HG02884 (cell line): ENCODE measurements at regions not wholly inside any gene's neighbourhood (a gene's known extent, or its start where the extent isn't known, plus 50 kb on each side); places are given as distances from the start of the nearest gene placed in this dataset.
"Not testable (repeated sequence)": the region's sequence is repeated elsewhere in the genome, so short reads cannot be mapped to it uniquely, and the experiment has no call there.

Experiments
- ATAC-seq: cut with Tn5 transposase; IDR thresholded peaks from one replicate; pipeline ENCODE4 v1.9.1; 2021; ENCODE audit warnings: mild to moderate bottlenecking, moderate library complexity; ENCODE audit not compliant: unreplicated experiment

DNA sequence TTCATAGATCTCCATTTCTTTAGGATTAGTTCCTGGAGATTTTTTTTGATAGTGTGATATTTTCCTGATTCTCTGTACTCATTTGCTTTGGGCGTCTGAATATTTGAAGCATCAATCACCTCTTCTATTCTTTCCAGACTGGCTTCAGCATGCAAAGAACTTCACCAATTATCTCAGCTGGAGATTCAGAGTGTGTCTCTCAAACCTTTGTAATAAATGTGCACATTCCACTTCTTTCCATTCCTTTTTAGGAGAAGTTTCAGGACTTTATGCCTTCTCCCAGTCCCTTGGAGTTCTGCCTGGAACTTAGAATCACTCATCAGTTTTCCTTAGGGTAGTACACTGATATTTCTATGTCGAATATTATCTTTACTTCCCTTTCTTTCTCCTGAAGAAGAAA, 334.8 kb downstream of the TEX13C start:
- ATAC-seq: no peak

DNA sequence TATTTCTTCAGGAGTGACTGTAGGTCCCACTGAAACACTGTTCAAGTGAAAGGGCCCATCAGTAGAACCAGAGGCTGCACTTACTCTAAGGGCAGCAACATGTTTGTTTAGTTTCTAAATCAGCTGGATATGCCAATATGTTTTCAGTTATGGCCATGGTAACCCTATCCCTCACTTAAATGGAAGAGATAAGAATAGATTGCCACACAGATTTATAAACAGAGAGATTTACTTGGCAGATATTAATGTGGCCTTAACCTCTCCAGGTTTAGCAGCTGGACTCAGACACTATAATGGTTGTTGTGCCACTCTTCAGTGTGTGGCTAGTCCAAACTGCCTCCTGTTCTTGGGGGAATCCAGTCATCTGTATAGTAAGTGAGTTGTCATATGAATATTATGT, 354.1 kb downstream of the TEX13C start:
- ATAC-seq: no peak

DNA sequence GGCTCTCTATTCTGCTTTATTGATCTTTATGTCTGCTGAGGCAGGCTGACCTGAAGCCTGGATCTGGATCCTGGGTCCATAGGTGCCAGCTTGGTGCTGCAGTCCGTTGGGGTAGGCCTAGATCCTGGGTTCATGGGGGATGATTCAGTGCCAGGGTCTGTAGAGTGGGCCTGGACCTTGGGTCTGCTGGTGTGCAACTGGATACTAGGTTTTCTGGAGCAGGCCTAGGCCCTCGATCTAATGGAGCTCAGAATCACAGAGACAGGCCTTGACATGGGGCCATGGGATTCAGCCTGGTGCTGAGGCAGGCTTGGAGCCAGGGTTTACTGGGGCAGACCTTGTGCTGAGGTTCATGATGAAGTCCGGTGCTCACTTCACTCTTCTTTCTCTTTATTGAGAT, 358.6 kb downstream of the TEX13C start:
- no peak for ATAC-seq

DNA sequence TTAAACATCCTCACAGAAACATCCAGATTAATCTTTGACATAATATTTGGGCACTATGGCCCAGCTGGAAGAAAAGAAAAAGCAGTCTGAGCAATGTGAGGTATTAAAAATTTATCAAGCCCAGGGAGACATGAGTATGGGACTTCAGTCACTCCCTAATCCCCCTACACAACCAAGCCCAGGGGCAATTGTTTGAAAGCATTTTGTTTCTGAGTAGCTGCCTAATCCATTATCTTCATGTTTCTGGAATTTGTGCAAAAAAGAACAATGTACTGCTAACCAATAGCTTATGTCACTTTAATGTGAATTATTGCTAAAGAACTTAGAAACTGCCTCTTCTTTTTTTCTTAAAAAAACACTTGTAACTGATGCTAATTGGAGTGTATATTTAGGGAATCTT, 360.7 kb downstream of the TEX13C start:
- ATAC-seq: no peak

DNA sequence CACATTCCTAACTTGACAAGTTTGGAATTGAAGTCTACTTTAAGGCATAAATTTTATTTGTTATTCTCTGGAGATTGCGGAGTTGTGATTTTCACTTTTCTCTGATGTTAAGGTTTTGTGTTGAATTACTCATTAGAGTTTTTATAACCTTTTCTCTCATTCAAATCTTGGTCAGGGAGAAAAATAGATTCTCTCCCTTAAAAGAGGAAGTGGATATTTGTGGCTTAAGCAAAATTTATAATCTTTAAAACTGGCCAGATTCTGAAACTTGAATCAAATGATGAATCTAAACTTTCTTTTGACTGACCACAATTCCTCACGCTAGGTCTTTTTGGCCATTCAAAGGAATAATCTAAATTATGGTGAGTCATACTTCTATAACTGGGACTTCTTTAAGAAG, 361.4 kb downstream of the TEX13C start:
- peak; percentile 38 for ATAC-seq

DNA sequence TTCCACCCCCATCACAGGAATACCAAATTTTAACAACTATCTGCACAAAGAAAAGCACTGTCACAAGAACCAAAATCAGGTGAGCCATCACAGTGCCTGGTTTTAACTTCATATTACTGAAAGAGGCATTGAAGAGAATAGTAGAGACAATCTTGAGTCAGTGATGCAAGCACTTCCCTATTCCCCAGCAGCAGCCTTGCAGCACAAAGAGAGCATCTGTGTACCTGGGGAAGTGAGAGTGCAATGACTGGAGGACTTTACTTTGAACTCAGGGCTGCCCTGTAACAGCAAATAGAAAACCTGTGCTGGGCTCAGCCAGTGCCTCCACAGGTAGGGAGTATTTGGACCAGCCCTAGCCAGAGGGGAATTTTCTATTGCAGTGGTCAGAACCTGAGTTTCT, 361.8 kb downstream of the TEX13C start:
- ATAC-seq: peak; percentile 88

GRCh38 chrX:125690522-125690921, 370.9 kb downstream of the TEX13C start:
- not testable (repeated sequence) for ATAC-seq

GRCh38 chrX:125694171-125694570, 374.5 kb downstream of the TEX13C start:
- no peak for ATAC-seq

DNA sequence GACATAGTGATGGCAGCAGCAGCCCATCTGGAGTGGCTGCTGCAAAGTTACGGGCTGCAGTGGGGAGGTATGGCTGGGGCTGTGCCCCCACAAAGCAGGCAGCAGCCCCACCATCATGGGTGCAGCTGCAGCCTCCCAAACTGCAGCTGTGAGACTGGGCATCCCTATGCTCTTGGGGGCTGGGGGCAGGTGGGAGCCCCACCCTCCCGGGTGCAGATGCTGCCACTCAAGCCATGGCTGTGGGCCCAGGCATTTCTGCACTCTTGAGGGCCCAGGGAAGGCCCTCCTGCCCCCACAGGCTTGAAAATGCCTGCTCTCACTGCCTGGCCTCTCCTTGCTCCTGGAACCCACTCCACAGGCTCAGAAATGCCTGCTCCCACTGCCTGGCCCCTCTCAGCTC, 389.4 kb downstream of the TEX13C start:
- no peak for ATAC-seq

DNA sequence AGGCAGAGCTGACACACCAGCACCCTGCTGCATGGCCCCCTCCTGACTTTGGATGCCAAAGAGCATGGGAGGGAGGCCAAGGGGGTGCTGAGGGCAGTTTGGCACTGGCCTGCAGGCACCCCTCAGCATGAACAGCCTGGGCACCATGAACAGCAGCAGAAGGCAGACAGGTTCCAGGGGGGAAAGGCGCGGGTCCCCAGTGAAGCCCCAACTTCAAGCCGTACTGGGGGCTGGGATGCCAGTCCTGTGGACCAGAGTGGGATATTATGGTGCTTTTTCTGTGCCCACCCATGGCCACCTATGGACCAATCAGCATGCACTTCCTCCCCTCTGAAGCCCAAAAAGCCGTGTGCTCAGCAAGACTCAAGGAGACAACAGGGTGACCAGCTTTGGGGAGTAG, 389.9 kb downstream of the TEX13C start:
- no peak for ATAC-seq

DNA sequence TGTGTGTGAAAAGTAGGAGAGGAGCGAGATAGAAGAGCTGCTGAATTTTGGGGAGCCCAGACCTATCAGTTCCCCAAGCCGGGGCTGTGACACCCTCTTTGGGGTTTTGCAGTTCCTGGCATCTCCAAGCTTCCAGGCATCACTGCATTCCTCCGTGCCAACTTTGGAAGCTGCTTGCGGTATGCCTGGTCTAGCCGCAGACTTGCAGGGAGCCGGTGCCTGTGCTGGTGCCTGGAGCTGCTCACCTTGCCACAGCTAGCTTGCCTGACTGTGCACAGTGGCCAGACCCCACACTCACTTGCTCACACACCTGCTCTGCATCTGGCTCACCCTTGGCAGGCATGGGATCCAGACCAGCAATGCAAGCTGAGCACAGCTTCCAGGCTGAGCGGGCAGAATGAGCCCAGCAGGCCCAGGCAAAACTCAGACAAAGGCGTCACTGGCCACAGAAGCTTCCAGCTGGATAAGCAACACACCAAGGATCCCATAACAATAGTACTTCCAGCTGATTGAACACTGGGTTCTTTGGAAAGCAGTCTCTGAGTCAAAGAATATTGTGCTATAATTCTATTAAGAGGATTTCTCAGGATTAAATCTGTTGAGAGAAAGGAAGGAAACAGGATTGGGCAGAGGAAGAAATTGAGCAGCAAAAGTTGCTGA, 390.9 kb downstream of the TEX13C start:
- no peak for ATAC-seq

DNA sequence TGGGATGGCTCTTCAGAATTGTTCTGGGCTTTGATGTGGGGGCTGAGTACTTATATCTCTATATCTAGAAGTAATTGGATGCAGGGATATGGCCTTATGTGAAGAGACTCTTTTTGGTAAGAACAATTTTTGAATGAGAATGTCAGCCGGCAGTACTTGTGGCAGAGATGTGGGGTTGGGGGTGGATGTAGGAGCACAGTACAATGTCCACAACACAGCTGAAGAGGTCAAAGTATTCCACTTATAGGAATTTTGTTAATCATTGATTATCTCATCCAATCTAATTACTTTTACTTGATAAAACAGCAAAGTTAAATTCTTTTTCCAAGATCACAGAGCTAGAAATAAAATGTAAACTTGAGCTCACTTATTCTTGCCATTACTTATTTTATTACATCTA, 391.4 kb downstream of the TEX13C start:
- ATAC-seq: no peak

GRCh38 chrX:125713633-125714032, 394.0 kb downstream of the TEX13C start:
- ATAC-seq: no peak

- ATAC-seq: no peak
These were observed 407.4 kb downstream of the TEX13C start for GRCh38 chrX:125727117-125727516.

GRCh38 chrX:125736008-125736729, 416.5 kb downstream of the TEX13C start:
- no peak for ATAC-seq

- no peak for ATAC-seq
These were observed 423.1 kb downstream of the TEX13C start for GRCh38 chrX:125742811-125743210.

DNA sequence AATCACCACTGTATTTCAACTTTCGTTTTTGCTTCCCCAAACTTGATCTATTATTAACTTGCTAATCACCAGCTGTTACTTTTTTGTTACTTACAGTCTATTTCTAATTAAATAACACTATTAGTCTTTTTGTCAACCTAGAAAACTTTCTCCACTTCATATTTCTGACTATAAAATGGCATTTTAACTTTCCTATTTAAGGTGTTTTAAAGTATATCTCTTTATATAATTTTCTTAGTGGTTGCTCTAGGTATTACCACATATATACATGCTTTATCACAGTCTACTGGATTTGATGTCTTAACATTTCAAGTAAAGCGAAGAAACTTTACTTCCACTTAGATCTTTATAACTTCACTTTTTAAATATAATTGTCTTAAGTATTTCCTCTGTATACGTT, 421.2 kb downstream of the DCAF12L2 start:
- no peak for ATAC-seq

DNA sequence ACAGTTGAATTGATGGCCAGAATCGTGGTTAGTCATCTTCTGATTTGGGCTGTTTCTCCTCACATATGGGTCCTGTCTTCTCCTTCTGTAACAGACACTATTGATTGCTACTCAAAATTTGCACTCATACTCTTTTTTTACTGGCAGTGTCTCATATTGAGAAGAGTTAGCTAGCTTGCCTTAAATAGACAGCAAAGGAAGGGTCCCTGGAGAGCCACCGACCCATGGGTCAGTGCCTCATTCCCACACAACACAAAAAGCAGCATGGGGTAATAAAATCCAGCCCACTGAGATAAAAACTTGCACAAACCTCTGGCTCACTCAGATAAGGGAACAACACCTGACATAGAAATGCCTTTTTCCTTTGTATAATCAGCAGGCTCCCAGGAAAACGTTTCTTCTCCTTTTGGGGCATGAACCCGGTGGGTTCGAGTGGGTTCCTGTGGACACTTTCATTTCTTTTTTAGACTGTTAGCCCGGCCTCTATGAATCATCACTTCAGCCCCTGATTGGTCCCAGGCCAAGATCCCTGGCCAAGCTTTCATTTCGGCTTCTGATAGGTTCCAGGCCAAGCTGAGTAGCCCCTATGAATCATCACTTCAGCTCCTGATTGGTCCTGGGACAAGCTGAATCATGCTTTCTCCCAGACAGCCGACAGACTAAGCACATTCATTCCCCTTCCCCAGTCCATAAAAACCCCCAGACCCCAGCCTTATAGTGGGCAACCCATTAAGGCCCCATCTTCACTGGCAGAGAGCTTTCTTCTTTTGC, 408.1 kb downstream of the DCAF12L2 start:
- ATAC-seq: no peak

GRCh38 chrX:125758819-125759218, 407.3 kb downstream of the DCAF12L2 start:
- no peak for ATAC-seq

DNA sequence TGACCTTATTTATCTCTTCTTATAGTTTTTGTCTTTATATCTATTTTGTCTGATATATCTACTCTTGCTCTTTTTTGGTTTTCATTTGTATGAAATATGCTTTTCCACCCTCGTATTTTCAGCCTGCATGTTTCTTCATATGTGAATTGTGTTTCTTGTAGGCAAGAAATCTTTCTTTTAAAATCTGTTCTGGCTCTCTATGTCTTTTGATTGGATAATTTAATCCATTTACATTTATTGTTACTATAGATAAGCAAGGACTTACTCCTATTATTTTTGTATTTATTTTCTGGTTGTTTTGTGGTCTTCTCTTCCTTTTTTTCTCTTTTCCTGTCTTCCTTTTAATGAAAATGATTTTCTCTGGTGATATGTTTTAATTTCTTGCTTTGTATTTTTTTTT, 403.1 kb downstream of the DCAF12L2 start:
- no peak for ATAC-seq

DNA sequence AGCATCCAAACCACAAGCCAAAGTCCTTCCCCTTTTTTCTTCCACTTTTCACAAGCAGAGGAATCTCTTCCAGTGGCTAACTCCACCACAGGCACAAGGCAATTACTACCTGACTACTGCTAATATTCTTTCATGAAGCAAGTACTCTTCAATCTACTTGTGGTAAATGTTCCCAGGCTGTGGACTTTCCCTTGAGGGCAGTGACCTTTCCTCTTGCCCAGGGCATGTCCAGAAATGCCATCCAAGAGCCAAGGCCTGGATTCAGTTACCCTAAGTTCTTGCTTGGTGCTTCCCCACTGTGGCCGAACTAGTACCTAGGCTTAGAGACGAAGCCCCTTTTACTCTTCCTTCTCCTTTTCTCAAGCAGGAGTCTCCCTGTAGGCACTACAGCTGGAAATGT, 400.7 kb downstream of the DCAF12L2 start:
- no peak for ATAC-seq

DNA sequence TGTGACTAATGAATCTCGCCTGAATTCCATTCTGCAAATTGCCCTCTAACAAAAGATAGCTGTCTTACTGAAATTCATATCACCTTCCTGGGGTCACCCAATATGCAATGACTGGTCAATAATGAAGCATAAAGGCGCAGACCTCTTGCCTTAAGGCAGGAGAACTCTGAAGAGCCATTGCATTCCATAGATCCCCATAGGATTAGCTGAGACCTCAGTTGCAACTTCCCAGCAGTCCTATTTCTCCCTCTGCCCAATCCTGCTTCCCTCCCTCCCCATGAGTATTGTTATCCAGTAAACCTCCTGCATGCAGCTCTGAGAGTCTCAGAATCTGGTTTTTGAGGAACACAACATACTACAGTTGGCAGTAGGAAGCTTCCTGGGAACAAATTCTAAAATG, 396.5 kb downstream of the DCAF12L2 start:
- no peak for ATAC-seq
